Stimulated activated effector memory CD8-positive, alpha-beta T cell treated with anti-CD3 and anti-CD28 coated beads, Interleukin-12 subunit alpha, Interleukin-12 subunit beta, amount 100 ng/mL, for 72 hours (primary cell): ENCODE measurements at regions not wholly inside any gene's neighbourhood (a gene's known extent, or its start where the extent isn't known, plus 50 kb on each side); places are given as distances from the start of the nearest gene placed in this dataset.

Source experiments
- ATAC-seq: fragments of 150-1000 bp; cut with Tn5 transposase; 2 replicates; pipeline ENCODE4 v1.10.0; 2021
- DNase-seq, 2 donors: peaks; one replicate each; pipeline ENCODE4 v3.0.0; 2021 to 2022; ENCODE audit warnings: low spot score in 2 of 2
- H3K27ac Mint-ChIP-seq: one replicate; pipeline ENCODE4 v1.8.0; 2022; ENCODE audit warnings: mild to moderate bottlenecking, mixed read lengths
- H3K36me3 Mint-ChIP-seq: one replicate; pipeline ENCODE4 v1.8.0; 2022; ENCODE audit warnings: mild to moderate bottlenecking, mixed read lengths
- H3K4me1 Mint-ChIP-seq: one replicate; pipeline ENCODE4 v1.8.0; 2022; ENCODE audit warnings: mixed read lengths
- H3K4me3 Mint-ChIP-seq: one replicate; pipeline ENCODE4 v1.8.0; 2022; ENCODE audit warnings: mild to moderate bottlenecking, mixed read lengths
- H3K9me3 Mint-ChIP-seq: one replicate; pipeline ENCODE4 v1.8.0; 2022; ENCODE audit warnings: mixed read lengths

DNA sequence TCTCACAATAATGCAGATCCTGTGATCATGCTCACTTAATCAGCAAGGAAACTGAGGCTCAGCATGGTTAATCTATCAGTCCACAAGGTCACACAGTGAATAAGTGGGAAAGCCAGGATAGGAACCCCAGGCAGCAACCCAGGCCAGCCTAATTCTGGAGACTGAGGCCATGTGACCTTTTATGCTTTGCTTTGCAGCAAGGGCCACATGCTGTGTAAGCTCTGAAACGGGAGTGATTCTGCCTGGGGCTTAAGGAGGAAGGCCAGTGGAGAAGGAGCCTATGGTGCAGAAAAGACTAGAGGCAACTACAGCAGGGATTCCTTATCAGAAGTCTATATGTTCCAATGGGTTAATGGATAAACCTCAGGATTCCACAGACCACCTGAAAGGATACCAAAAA lies 157.6 kb upstream of the PPP2R3A start:
- no peak for ATAC-seq
- Mint-ChIP-seq H3K9me3 (peaks cover 3% of the 10 kb centered on the region), H3K27ac (no peak overlapping the region), H3K4me3 (no peak overlapping the region), H3K4me1 (no peaks in the 10 kb centered on the region), H3K36me3 (no peaks in the 10 kb centered on the region)
- no peak for DNase-seq

DNA sequence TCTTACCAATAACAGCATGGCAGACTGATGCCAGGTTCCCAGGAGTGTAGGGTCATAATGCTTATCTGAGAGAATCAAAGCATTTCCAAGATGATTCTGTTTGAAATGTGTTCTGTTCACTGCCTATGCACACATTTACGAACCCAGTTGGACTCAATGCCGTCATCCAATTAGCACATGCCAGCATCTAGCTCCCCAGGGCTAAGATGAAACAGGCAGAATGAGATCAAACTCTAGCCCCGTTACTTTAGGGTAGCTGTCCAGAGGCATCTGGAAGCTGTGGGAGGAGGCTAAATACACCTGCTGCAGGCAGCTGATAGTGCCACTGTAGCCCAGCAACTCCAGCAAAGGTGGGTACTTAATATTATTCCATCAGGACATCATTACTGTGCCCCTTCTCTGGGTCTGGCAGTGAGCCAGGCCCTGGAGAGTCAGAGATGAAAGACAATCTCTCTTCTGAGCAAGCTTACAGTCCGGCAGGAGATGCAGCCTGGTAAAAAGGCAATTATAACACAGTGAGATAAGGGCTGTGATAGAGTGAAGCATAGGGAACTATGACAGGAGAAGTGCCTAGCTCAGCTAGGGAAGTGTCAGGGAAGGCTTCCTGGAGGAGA lies 156.4 kb upstream of the PPP2R3A start:
- ATAC-seq: no peak
- Mint-ChIP-seq H3K4me1 (no peaks in the 10 kb centered on the region), H3K4me3 (no peak overlapping the region), H3K36me3 (no peaks in the 10 kb centered on the region), H3K27ac (no peak overlapping the region), H3K9me3 (peaks cover 3% of the 10 kb centered on the region)
- no peak for DNase-seq

DNA sequence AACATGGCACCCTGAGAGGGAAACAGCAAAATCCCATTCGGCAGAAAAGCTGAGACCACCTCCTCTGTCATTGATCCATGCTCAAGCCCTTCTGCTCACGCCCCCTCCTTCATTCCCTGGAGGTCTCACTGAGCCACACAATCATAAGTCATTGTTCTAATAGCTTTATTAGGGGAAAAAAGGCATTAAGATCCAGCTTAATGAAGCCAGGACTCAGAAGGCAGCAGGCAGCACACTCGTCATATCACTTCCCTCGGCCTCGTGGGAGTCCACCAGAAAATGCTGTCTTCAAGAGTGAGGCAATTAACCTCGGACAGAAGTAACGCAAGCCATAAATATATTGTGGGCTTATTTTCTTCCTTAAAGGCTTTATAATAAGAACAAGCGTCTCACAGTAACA lies 153.9 kb upstream of the PPP2R3A start:
- peaks cover 3% of the 10 kb centered on the region for H3K9me3 Mint-ChIP-seq
- DNase-seq (no peak), ATAC-seq (no peak)
- no peak overlapping the region for H3K4me3 Mint-ChIP-seq
- no peaks in the 10 kb centered on the region for H3K4me1 Mint-ChIP-seq
- H3K36me3 Mint-ChIP-seq: no peaks in the 10 kb centered on the region
- H3K27ac Mint-ChIP-seq: no peak overlapping the region

DNA sequence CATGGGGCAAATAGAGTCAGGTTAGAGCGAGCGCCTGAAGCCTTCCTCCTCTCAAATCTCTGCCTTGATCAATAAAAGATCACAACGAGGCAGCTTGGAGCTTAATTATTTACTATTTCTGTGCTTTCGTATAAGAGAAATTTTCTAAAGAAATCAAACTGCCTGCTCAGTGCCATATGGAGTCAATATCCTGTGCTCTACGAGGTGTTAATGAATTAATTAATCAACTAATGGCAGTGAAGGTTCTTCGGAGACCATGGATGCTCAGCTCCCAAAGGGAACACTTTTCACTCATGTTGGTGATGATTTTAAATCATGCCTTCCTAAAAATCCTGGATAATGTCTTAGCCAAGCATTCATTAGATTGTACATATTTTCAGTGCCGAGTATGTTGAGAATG lies 153.5 kb upstream of the PPP2R3A start:
- Mint-ChIP-seq H3K4me3 (no peak overlapping the region), H3K4me1 (no peaks in the 10 kb centered on the region), H3K36me3 (no peaks in the 10 kb centered on the region), H3K27ac (no peak overlapping the region), H3K9me3 (peaks cover 3% of the 10 kb centered on the region)
- no peak for ATAC-seq
- DNase-seq: no peak

DNA sequence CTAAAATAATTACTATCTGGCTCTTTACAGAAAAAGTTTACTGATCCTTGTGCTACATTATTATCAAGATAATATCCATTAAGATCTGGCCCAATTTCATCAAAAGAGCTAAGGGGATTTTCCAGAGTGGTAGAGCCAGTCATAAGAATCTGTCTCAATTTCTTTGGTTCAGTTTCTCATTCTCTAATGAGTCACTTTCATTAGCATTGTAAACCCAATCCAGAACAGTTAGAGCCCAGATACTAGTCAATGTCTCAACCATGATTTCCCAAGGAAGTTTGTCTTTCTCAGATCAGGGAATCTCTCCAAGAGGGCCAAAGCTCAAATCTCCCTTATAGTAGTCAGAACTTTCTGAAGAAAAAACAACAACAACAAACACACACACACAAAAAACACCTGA lies 131.1 kb upstream of the PPP2R3A start:
- DNase-seq: no peak
- Mint-ChIP-seq H3K9me3 (no peaks in the 10 kb centered on the region), H3K4me1 (no peaks in the 10 kb centered on the region), H3K4me3 (no peak overlapping the region), H3K36me3 (no peaks in the 10 kb centered on the region), H3K27ac (no peak overlapping the region)
- no peak for ATAC-seq

DNA sequence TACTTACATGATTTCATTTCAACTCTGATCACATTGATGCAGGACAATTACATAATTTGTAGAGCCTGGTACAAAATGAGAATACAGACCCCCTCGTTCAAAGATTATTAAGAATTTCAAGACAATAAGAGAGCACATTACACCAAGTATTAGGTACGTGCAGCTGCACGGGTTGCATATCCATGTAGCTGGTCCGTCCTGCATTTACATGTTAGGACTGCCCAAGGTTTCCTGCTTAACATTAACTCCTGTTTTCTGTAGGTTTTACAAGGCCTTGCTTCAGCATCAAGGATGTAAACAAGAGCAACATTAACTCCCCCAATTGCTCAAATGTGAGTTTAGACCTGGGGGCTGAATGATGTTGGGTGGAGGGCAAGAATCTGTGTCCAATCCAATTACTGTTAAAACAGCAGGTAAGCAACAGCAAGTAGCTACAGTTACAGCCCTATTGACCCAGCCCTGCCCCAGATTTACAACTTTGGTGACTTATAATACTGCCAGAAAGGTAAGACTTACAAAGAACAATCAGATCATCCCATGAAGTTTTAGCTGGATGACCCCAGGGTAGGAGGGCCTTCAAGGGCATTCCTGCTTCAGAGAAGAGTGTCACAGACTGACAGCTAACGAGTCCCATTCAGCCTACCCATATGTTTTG lies 127.4 kb upstream of the PPP2R3A start:
- Mint-ChIP-seq H3K4me3 (no peak overlapping the region), H3K9me3 (no peaks in the 10 kb centered on the region), H3K36me3 (no peaks in the 10 kb centered on the region), H3K4me1 (no peaks in the 10 kb centered on the region), H3K27ac (no peak overlapping the region)
- DNase-seq (no peak), ATAC-seq (no peak)

DNA sequence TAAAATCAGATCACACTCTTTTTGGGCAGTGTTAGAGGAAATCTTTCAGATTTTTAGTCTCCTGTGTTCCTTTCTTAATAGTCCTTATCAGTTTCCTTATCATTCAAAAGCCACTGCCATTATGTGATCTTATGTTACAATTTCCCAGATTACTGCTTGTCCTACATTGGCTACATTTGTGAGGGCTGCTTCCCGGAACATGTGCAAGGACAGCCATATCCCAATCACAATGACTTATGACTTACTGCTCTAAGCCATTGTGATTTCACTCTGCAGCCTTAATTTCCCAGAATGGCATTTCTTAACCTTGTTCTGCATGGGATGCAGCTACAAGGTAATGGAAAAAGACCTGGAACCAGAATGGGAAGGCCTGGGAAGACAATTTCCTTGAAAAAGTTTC lies 125.1 kb upstream of the PPP2R3A start:
- H3K27ac Mint-ChIP-seq: no peak overlapping the region
- no peak for ATAC-seq

DNA sequence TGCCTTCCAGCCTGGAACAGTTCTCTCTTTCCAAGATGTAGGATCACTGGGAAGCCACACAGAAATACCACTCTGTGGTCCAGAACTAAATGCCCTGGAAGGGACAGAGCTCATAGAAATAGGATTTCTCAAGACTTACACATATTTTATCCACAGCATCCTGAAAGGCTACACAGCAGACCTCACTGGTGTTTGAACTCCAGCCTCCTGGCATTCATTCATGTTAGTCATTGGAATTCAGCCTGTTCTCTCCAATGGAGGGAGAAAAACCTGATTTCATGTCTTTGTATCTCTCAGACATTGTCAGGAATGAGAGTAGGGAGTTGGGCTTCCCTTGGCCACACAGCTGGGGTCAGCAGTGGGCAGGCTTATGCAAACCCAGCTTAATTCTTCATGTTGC lies 121.1 kb upstream of the PPP2R3A start:
- no peaks in the 10 kb centered on the region for H3K36me3 Mint-ChIP-seq
- H3K9me3 Mint-ChIP-seq: peaks cover 16% of the 10 kb centered on the region
- H3K27ac Mint-ChIP-seq: no peak overlapping the region
- no peak overlapping the region for H3K4me3 Mint-ChIP-seq
- no peaks in the 10 kb centered on the region for H3K4me1 Mint-ChIP-seq
- DNase-seq (no peak), ATAC-seq (no peak)

More for the DNA sequence above, 125.1 kb upstream of the PPP2R3A start:
- Mint-ChIP-seq H3K36me3 (no peaks in the 10 kb centered on the region), H3K4me3 (no peak overlapping the region), H3K4me1 (no peaks in the 10 kb centered on the region), H3K9me3 (peaks cover 2% of the 10 kb centered on the region)
- DNase-seq: no peak

DNA sequence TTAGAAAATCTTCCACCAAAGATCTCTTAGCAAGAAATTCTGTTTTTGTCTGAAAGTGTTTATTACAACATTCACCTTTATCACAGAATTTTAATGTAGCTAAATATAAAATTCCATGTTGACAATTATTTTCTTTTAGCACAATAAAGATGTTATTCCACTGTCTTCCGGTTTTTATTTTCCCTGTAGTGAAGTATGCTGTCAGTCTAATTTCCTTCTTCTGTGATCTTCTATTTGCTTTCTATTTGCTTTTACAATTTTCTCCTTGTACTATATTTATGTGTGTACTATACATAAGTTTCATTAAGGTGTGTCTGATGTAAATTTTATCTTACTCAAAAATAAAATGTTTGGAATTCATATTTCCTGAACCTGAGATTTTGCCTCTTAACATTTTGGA lies 117.5 kb upstream of the PPP2R3A start:
- Mint-ChIP-seq H3K27ac (no peak overlapping the region), H3K9me3 (peaks cover 16% of the 10 kb centered on the region), H3K4me3 (no peak overlapping the region), H3K36me3 (no peaks in the 10 kb centered on the region), H3K4me1 (no peaks in the 10 kb centered on the region)
- DNase-seq: no peak
- no peak for ATAC-seq

DNA sequence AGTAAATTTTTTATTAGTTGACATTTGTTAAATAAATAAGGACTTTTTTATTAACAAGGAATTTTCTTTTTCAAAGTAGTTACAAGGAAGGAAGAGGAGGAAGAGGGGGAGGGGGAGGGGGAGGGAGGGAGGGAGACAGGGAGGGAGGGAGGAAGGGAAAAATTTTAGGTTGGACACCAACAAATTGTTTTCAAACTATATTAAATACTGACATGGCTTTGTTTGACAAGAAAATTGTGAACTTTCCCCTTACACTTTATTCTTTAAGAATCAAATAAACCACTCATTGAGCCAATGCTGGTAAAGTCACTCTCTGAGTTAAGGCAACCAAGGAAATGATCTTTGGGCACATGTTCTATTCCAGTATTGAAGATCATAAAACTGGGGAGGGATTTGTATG lies 115.7 kb upstream of the PPP2R3A start:
- Mint-ChIP-seq H3K4me1 (no peaks in the 10 kb centered on the region), H3K4me3 (no peak overlapping the region), H3K36me3 (no peaks in the 10 kb centered on the region), H3K9me3 (peaks cover 16% of the 10 kb centered on the region), H3K27ac (no peak overlapping the region)
- ATAC-seq (no peak), DNase-seq (no peak)

DNA sequence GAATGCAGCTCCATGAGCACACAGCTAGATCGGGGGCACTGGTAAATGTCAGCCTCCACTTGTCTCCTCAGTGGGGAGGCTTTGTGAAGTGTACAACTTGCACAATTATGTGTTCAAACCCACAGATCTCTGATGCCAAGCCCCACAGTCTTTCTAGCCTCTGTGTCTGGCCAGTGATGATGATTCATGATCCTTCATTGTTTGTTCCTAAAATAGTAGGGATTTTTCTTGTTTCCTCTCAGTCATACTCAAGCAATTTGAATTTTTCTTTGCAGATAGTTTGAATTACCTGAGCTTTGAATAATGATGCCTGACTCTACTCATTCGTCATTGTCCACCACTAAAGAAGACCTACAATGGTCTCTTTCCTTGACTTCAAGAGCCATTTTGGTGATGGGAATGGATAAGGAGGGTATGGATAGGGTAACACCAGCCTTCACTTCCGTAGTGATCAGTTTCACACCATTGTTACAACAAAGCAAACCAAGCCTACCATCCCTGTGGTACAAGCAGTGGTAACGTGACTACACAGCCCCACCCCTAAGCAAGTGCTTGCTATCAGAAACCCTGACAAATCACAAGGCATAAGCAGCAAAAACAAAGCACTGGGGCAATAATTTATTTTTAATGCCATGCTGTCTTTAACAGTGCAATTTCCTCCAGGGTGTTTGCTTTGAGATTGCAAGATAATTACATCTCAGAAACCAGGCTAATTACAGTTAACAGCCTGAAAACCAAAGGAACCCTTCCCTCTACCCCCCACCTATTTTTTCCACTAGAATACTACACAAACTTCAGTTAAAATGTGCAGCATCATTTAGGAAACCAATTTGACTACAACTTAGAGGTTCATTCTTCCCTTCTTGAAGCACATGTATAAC lies 114.1 kb upstream of the PPP2R3A start:
- ATAC-seq: no peak
- Mint-ChIP-seq H3K9me3 (peaks cover 9% of the 10 kb centered on the region), H3K36me3 (no peaks in the 10 kb centered on the region), H3K27ac (no peak overlapping the region), H3K4me3 (no peak overlapping the region), H3K4me1 (no peaks in the 10 kb centered on the region)
- DNase-seq: no peak

DNA sequence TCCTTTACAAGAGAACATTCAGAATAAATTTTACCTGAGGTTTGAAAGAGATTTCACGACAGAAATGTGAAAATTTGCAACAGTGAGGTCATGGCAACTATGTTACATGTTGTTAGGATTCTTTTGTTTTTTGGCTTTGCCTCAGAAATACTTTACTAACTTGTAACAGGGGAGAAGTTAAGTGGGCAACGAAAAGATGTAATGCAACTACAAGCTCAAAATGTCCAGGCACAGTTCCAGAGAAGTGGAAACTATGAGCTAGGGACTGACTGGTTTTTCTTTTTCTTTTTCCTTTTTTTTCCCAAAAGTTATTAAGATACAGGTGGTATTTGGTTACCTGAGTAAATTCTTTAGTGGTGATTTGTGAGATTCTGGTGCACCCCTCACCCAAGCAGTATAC lies 111.5 kb upstream of the PPP2R3A start:
- Mint-ChIP-seq H3K9me3 (no peaks in the 10 kb centered on the region), H3K4me1 (no peaks in the 10 kb centered on the region), H3K36me3 (no peaks in the 10 kb centered on the region), H3K4me3 (no peak overlapping the region), H3K27ac (no peak overlapping the region)
- ATAC-seq (no peak), DNase-seq (no peak)

DNA sequence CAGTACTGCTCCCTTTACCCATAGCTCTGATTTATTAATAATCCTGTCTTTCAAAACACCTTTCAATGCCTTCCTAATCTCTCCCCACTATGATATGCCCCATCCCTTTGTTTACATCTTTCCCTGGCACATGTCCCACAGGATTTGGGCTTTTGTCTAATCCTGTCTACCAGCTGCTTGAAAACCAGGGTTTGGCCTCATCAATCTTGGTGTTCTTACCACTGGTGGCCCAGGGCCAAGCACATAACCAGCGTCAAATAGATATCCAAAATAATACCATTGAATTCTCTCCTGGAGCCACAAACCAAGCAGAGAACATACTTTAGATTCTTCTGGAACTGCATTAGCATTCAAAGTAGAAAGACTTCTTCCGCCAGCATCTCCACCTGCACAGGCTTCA lies 104.8 kb upstream of the PPP2R3A start:
- Mint-ChIP-seq H3K4me1 (no peaks in the 10 kb centered on the region), H3K4me3 (no peak overlapping the region), H3K27ac (no peak overlapping the region), H3K36me3 (no peaks in the 10 kb centered on the region), H3K9me3 (peaks cover 5% of the 10 kb centered on the region)
- ATAC-seq: no peak
- no peak for DNase-seq

DNA sequence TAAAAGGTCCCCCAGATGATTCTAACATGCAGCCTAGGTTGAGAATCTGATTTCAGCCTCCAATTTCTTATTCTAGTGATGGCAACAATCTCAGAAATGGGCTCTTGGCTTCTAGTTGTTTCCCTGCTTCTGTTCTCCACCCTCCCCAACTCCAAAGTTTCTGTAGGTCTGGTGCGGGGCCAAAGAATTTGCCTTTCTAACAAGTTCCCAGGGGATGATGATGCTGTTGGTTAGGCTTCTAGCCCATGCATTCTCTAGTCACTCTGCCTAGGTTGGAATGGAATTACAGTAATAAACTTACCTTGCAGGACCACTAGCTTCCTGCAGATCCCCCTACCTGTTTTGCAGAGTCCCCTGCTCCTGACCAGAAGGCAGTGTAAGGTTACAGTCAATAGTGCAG lies 103.2 kb upstream of the PPP2R3A start:
- no peak overlapping the region for H3K4me3 Mint-ChIP-seq

DNA sequence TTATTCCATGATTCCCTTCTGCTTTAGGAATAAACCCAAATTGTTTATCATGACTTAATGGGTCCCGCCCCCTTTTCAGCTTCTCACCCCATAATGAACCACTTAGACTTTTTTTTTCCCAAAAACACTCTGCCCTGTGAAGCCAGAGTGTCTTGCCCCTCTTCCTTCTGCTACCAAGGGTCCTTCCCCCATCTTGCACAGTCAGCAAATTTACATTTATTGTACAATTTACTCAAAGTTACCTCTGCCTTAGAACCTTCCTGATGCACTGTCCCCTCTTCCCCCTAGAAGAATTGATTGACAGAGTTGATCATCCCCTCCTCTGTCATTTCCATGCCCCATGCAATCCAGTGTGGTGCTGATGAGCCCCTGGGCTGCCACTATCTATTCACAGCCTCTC lies 101.5 kb upstream of the PPP2R3A start:
- no peaks in the 10 kb centered on the region for H3K4me1 Mint-ChIP-seq
- H3K27ac Mint-ChIP-seq: no peak overlapping the region
- no peaks in the 10 kb centered on the region for H3K36me3 Mint-ChIP-seq
- DNase-seq (no peak), ATAC-seq (no peak)
- no peak overlapping the region for H3K4me3 Mint-ChIP-seq
- peaks cover 5% of the 10 kb centered on the region for H3K9me3 Mint-ChIP-seq

More for the DNA sequence above, 103.2 kb upstream of the PPP2R3A start:
- Mint-ChIP-seq H3K4me1 (no peaks in the 10 kb centered on the region), H3K36me3 (no peaks in the 10 kb centered on the region), H3K9me3 (peaks cover 5% of the 10 kb centered on the region), H3K27ac (no peak overlapping the region)
- ATAC-seq: no peak
- no peak for DNase-seq

DNA sequence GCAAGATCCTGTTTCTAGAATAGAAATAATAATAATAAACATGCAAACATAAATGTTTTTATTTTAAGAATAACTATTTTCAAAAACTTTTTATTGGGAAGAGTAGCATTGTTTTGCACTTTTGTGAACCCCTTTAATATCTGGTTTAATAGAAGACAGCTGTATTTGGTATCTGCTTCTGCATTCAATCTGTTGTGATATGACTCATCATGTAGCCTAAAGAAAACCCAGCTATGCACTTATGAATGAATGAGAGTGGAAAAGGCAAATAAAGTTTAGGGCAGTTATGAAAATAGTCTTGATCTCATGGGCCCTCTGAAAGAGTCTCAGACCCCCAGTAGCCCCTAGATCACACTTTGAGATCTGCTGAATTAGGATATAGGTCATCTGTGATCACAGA lies 100.4 kb upstream of the PPP2R3A start:
- Mint-ChIP-seq H3K4me1 (no peaks in the 10 kb centered on the region), H3K4me3 (no peak overlapping the region), H3K9me3 (peaks cover 5% of the 10 kb centered on the region), H3K36me3 (no peaks in the 10 kb centered on the region), H3K27ac (no peak overlapping the region)
- ATAC-seq (no peak), DNase-seq (no peak)
